TTC549 (cell line): ENCODE measurements at regions not wholly inside any gene's neighbourhood (a gene's known extent, or its start where the extent isn't known, plus 50 kb on each side); places are given as distances from the start of the nearest gene placed in this dataset.
"Not testable (repeated sequence)": the region's sequence is repeated elsewhere in the genome, so short reads cannot be mapped to it uniquely, and the experiment has no call there.

Experiments used
- FAIRE-seq: peaks from 2 replicates; lab custom pipeline; 2012; peaks lifted over from hg19 to GRCh38; lab: Jason Lieb, UNC

- no peak for FAIRE-seq
Observed at GRCh38 chr5:87113861-87114260, 153.8 kb upstream of the RASA1 start.

GRCh38 chr5:87114631-87115030 is 153.1 kb upstream of the RASA1 start:
- FAIRE-seq: no peak

- FAIRE-seq: no peak
Observed at GRCh38 chr5:87115839-87116364, 151.8 kb upstream of the RASA1 start.

- no peak for FAIRE-seq
Observed at GRCh38 chr5:87116825-87117512, 150.7 kb upstream of the RASA1 start.

GRCh38 chr5:87119588-87119987 is 148.1 kb upstream of the RASA1 start:
- no peak for FAIRE-seq

GRCh38 chr5:87120518-87121303 is 147.0 kb upstream of the RASA1 start:
- FAIRE-seq: no peak

- no peak for FAIRE-seq
Observed at GRCh38 chr5:87121304-87122150, 146.2 kb upstream of the RASA1 start.

GRCh38 chr5:87122151-87122977 is 145.3 kb upstream of the RASA1 start:
- FAIRE-seq: no peak

GRCh38 chr5:87125766-87126165 is 141.9 kb upstream of the RASA1 start:
- FAIRE-seq: no peak

- no peak for FAIRE-seq
Observed at GRCh38 chr5:87126869-87127268, 140.8 kb upstream of the RASA1 start.

- no peak for FAIRE-seq
Observed at GRCh38 chr5:87127426-87127825, 140.3 kb upstream of the RASA1 start.

GRCh38 chr5:87127956-87128687 is 139.6 kb upstream of the RASA1 start:
- FAIRE-seq: no peak

GRCh38 chr5:87129046-87129445 is 138.6 kb upstream of the RASA1 start:
- no peak for FAIRE-seq

- no peak for FAIRE-seq
Observed at GRCh38 chr5:87132696-87133095, 135.0 kb upstream of the RASA1 start.

GRCh38 chr5:87134513-87134912 is 133.2 kb upstream of the RASA1 start:
- FAIRE-seq: not testable (repeated sequence)

- FAIRE-seq: no peak
Observed at GRCh38 chr5:87136096-87136495, 131.6 kb upstream of the RASA1 start.

- FAIRE-seq: no peak
Observed at GRCh38 chr5:87136733-87137132, 130.9 kb upstream of the RASA1 start.

GRCh38 chr5:87137283-87137682 is 130.4 kb upstream of the RASA1 start:
- FAIRE-seq: no peak

GRCh38 chr5:87138091-87138805 is 129.4 kb upstream of the RASA1 start:
- no peak for FAIRE-seq

- no peak for FAIRE-seq
Observed at GRCh38 chr5:87139795-87140194, 127.9 kb upstream of the RASA1 start.
